Jurkat, Clone E6-1 (cell line): ENCODE measurements at regions not wholly inside any gene's neighbourhood (a gene's known extent, or its start where the extent isn't known, plus 50 kb on each side); places are given as distances from the start of the nearest gene placed in this dataset.
"Not testable (repeated sequence)": the region's sequence is repeated elsewhere in the genome, so short reads cannot be mapped to it uniquely, and the experiment has no call there.

ENCODE experiments used
- DNase-seq: peaks from one replicate; pipeline ENCODE4 v3.0.0-alpha.2; 2011; ENCODE audit warnings: low read depth, low spot score
- H3K4me3 ChIP-seq: 2 replicates; pipeline ENCODE4 v1.5.1; 2011; ENCODE audit warnings: mild to moderate bottlenecking, low read length, control low read depth, moderate library complexity

GRCh38 chr9:2524601-2525000, 97.0 kb upstream of the VLDLR start:
- no peak for DNase-seq
- H3K4me3 ChIP-seq = no peak overlapping the region

GRCh38 chr9:2525147-2525546, 96.4 kb upstream of the VLDLR start:
- no peak overlapping the region for H3K4me3 ChIP-seq
- DNase-seq = no peak

DNA sequence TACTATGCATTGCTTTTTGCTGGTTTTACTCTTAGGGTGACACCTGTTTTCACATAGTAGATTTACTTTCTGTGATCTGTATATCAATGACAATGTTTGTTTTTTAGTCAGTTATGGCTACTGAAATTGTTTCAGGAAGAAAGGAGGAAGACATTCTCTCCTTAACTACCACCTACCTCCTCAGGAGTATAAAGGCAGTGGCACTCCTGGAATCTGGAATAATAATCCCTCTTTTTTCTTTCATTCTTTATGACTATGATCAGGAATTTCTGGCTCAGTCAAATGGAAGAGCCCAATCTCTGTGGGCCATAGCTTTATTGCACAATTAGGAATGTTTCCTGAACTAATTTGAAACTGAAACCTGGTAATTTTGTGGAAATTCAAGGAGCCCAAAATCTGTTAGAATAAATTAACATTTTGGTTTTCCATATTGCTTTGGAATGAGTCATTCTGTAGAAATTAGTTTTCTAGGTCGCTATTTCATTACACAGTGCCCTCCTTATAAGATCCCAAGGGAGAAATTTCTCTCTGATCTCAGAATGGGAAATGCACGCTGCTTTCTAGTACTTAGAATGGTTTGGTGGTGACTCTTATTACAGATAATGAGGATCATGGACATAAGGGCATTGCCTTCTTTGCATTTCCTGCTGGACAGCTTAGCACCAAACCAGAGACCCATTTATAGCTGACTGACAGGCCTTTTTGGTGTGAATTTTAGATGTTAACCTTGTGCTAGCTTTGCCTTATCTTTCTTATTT, 95.3 kb upstream of the VLDLR start:
- DNase-seq = no peak
- no peak overlapping the region for H3K4me3 ChIP-seq

GRCh38 chr9:2531481-2531880, 90.1 kb upstream of the VLDLR start:
- no peak overlapping the region for H3K4me3 ChIP-seq

DNA sequence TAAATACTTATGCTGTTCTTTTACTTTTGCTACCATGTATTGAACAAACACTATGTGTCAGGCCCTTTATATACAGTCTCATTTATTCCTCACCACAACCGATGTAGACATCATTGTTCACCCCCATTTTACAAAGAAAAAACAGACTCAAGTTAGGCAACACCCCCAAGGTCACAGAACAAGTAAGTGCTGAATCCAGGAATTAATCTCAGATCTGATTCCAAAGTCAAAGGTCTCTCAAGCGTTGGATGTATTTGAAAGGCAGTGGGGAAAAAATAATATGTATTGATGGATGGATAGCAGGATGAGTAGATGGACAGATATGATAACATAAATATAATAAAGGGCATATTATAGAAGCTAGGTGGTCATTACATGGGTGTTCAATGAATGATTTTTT, 85.1 kb upstream of the VLDLR start:
- no peak for DNase-seq
- H3K4me3 ChIP-seq = no peak overlapping the region

More at GRCh38 chr9:2531481-2531880, 90.1 kb upstream of the VLDLR start:
- DNase-seq = no peak

DNA sequence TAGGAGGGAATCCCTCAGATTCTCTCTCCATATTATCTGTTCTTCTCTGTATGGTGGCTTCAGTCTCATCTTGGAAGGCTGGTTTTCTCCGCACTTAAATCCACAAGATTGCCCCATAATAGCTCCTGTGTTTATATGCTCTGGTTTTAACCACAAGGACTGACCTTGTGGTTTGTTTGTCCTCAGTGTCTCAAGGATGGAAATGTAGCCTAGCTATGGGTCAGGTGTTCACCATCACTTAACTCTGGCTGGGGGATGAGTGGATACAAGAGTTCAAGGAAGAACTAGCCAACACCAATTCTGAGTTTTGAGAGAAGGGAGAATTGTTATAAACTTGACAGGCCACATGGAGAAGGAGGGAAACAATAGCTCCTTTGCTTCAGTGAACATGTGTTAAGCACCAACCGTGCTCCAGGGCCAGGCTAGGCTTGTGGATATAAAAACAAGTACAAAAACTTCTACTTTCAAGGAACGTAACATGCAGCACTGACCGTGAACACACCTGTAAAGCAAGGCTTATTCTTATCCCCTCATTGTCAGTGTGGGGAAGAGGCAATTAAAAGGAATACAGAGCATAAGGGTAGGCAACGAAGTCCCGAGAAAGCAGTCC, 75.6 kb upstream of the VLDLR start:
- H3K4me3 ChIP-seq = no peak overlapping the region
- DNase-seq = no peak

- DNase-seq, H3K4me3 ChIP-seq: not testable (repeated sequence)
Observed at GRCh38 chr9:2555899-2556600, 65.5 kb upstream of the VLDLR start.

- no peak for DNase-seq
- H3K4me3 ChIP-seq = no peak overlapping the region
Observed at GRCh38 chr9:2557693-2558092, 63.9 kb upstream of the VLDLR start.

GRCh38 chr9:2559192-2560152, 62.1 kb upstream of the VLDLR start:
- DNase-seq = no peak
- H3K4me3 ChIP-seq = no peak overlapping the region

DNA sequence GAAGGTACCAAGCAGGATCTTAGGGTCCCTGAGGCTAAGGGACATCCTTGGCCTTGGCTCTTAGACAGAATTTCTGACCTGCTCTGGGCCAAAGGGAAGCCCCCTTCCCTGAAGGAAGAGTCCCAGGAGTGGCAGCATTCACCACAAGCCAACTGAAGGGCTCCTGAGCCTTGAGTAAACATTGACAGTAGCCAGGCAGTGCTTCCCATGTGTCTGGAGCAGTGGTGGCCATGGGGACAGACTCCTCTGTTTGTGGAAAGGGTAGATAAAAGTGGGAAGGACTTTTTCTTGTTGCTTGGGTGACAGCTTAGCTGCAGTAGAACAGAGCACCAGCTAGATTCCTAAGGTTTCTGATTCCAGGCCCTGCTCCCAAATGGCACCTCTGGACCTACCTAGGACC, 61.4 kb upstream of the VLDLR start:
- no peak for DNase-seq
- no peak overlapping the region for H3K4me3 ChIP-seq

- no peak overlapping the region for H3K4me3 ChIP-seq
- no peak for DNase-seq
Observed at GRCh38 chr9:2565676-2566340, 55.8 kb upstream of the VLDLR start.

- no peak for DNase-seq
- no peak overlapping the region for H3K4me3 ChIP-seq
Observed at GRCh38 chr9:2567922-2568321, 53.7 kb upstream of the VLDLR start.

GRCh38 chr9:2568689-2569088, 52.9 kb upstream of the VLDLR start:
- H3K4me3 ChIP-seq = no peak overlapping the region
- no peak for DNase-seq

DNA sequence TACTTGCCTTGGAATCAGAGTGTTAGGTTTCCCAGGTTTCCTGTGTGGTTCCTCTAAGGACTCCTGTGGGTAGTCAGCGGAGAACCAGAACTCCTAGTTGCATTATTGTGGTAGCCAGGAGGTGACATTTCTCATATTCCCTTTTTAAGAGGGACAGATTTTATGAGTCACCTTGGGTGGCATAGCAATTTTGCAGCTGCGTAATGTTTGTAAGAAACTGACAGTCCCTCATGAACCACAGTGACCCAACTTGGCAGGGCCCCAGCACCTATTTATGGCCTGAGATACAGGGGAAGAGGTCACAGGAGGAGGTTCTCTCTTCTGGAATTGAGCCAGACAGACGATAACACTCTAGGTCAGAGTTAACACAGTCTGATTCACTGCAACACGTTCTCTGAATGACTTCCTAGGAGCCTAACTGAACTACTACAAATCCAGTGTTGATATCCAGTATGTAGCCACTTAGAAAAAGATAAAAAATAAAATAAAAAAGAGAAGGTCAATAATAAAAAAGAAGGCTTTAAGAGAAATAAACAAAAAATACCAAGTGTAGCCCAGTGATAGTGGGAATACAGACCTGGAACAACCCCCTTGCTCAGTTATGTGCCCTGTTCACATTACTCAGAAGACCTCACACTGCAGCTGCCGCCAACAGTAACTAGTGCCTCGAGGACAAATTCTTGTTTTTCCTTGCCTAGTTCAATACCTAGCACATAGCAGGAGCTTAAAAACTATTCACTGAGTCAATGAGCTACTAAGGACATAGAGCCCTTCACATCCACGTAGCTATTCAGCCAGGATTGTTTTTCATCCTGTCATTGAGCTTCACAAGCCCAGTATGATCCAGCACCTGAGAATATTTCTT, 50.7 kb upstream of the VLDLR start:
- no peak for DNase-seq
- H3K4me3 ChIP-seq = no peak overlapping the region
